GM23248 (cell line): ENCODE measurements at regions not wholly inside any gene's neighbourhood (a gene's known extent, or its start where the extent isn't known, plus 50 kb on each side); places are given as distances from the start of the nearest gene placed in this dataset.

Experiments
- DNase-seq: peaks from one replicate; pipeline ENCODE4 v3.0.0-alpha.2; 2015
- H2AFZ ChIP-seq: fragments of 200-600 bp; sonication (generic); 2 replicates; pipeline ENCODE4 v1.6.1; 2016; ENCODE audit warnings: antibody characterized with exemption
- H3F3A ChIP-seq: fragments of 200-600 bp; sonication (generic); 2 replicates; pipeline ENCODE4 v1.6.1; 2016; ENCODE audit warnings: mild to moderate bottlenecking, antibody characterized with exemption, mixed run types; ENCODE audit not compliant: insufficient read depth
- H3K27ac ChIP-seq: fragments of 200-600 bp; sonication (generic); 2 replicates; pipeline ENCODE4 v1.5.1; 2016; ENCODE audit warnings: mild to moderate bottlenecking
- H3K27me3 ChIP-seq: fragments of 200-600 bp; sonication (generic); replicated peaks from 2 replicates; pipeline ENCODE4 v1.6.1; 2016; ENCODE audit warnings: mild to moderate bottlenecking; ENCODE audit not compliant: insufficient read depth
- H3K36me3 ChIP-seq: fragments of 200-600 bp; sonication (generic); 2 replicates; pipeline ENCODE4 v1.6.1; 2016; ENCODE audit warnings: low read depth, mild to moderate bottlenecking
- H3K4me1 ChIP-seq: fragments of 200-600 bp; sonication (generic); 2 replicates; pipeline ENCODE4 v1.6.1; 2016; ENCODE audit warnings: mild to moderate bottlenecking; ENCODE audit not compliant: insufficient read depth
- H3K4me2 ChIP-seq: fragments of 200-600 bp; sonication (generic); one replicate; pipeline ENCODE4 v1.6.1; 2016; ENCODE audit warnings: mild to moderate bottlenecking; ENCODE audit not compliant: unreplicated experiment
- H3K4me3 ChIP-seq: fragments of 200-600 bp; sonication (generic); 2 replicates; pipeline ENCODE4 v1.5.1; 2016; ENCODE audit warnings: mild to moderate bottlenecking
- H3K79me2 ChIP-seq: fragments of 200-600 bp; sonication (generic); 2 replicates; pipeline ENCODE4 v1.6.1; 2016; ENCODE audit warnings: mild to moderate bottlenecking; ENCODE audit not compliant: insufficient read depth
- H3K9ac ChIP-seq: fragments of 200-600 bp; sonication (generic); 2 replicates; pipeline ENCODE4 v1.6.1; 2016; ENCODE audit warnings: mild to moderate bottlenecking
- H3K9me2 ChIP-seq: fragments of 200-600 bp; sonication (generic); 2 replicates; pipeline ENCODE4 v1.6.1; 2016; ENCODE audit warnings: mixed run types, mild to moderate bottlenecking, moderate library complexity; ENCODE audit not compliant: insufficient read depth
- H3K9me3 ChIP-seq: fragments of 200-600 bp; sonication (generic); one replicate; pipeline ENCODE4 v1.6.1; 2017; ENCODE audit warnings: low read depth
- H4K20me1 ChIP-seq: fragments of 200-600 bp; sonication (generic); 2 replicates; pipeline ENCODE4 v1.6.0; 2016; ENCODE audit not compliant: insufficient read depth
- EZH2 ChIP-seq: fragments of 200-600 bp; sonication (generic); IDR thresholded peaks from 2 replicates; pipeline ENCODE4 v1.6.1; 2018; ENCODE audit warnings: antibody characterized with exemption, mild to moderate bottlenecking; ENCODE audit not compliant: insufficient read depth, poor library complexity, severe bottlenecking
- EZH2phosphoT487 ChIP-seq: fragments of 200-600 bp; sonication (generic); IDR thresholded peaks from 2 replicates; pipeline ENCODE4 v1.6.1; 2018; ENCODE audit warnings: antibody characterized with exemption, moderate library complexity, mild to moderate bottlenecking, low read depth; ENCODE audit not compliant: insufficient read depth
- WGBS, 2 experiments: methylation state at CpG; one replicate each; pipeline ENCODE4 v1.1.6; 2015 to 2017; ENCODE audit warnings: low lambda C conversion rate in 2 of 2, low coverage in 1 of 2; ENCODE audit errors: missing lambda C conversion rate in 2 of 2; 5-methylcytosine and 5-hydroxymethylcytosine counted together
- in situ Hi-C: fragments of 300-500 bp; cut with MboI; formaldehyde crosslinking; loops from 2 replicates; pipeline ENCODE4 v1.15.0; 2020

- no peak for TF ChIP-seq EZH2
- TF ChIP-seq EZH2phosphoT487, result no peak
- Histone ChIP-seq H3K79me2 (no peaks in the 10 kb centered on the region), H3K4me3 (no peak overlapping the region), H2AFZ (no peak overlapping the region), H3K4me1 (no peaks in the 10 kb centered on the region), H3K9ac (no peak overlapping the region), H3K36me3 (no peaks in the 10 kb centered on the region), H3F3A (no peaks in the 10 kb centered on the region), H3K4me2 (no peak overlapping the region), H3K27me3 (no peaks in the 10 kb centered on the region), H3K27ac (no peak overlapping the region), H3K9me2 (no peaks in the 10 kb centered on the region), H4K20me1 (no peaks in the 10 kb centered on the region), H3K9me3 (no peaks in the 10 kb centered on the region)
- DNase-seq, result no peak
- in situ Hi-C loops, result no loop called here
- 23 to 33% methylated on average over 4 of the region's 4 CpGs for WGBS, 2 experiments
Observed at GRCh38 chr9:29198861-29199260, 1625.6 kb upstream of the C9orf72 start.

GRCh38 chr9:29199975-29200374, 1626.7 kb upstream of the C9orf72 start:
- Histone ChIP-seq H3K36me3 (no peaks in the 10 kb centered on the region), H3K9me3 (no peaks in the 10 kb centered on the region), H3K4me3 (no peak overlapping the region), H3K4me2 (no peak overlapping the region), H3K9me2 (no peaks in the 10 kb centered on the region), H2AFZ (no peak overlapping the region), H4K20me1 (no peaks in the 10 kb centered on the region), H3K27ac (no peak overlapping the region), H3K27me3 (no peaks in the 10 kb centered on the region), H3K4me1 (no peaks in the 10 kb centered on the region), H3F3A (no peaks in the 10 kb centered on the region), H3K79me2 (no peaks in the 10 kb centered on the region), H3K9ac (no peak overlapping the region)
- in situ Hi-C loops, result no loop called here
- DNase-seq, result no peak
- TF ChIP-seq EZH2, result no peak
- TF ChIP-seq EZH2phosphoT487, result no peak
- 39 to 40% methylated on average over 3 of the region's 3 CpGs for WGBS, 2 experiments

- no peaks in the 10 kb centered on the region for H3K4me1 ChIP-seq
- no peak overlapping the region for H3K4me3 ChIP-seq
- 45 to 59% methylated on average over 3 of the region's 3 CpGs for whole genome bisulfite sequencing, 2 experiments
- no peak overlapping the region for H3K4me2 ChIP-seq
- no peaks in the 10 kb centered on the region for H3K79me2 ChIP-seq
- H3K36me3 ChIP-seq, result no peaks in the 10 kb centered on the region
- no peaks in the 10 kb centered on the region for H3K9me3 ChIP-seq
- H4K20me1 ChIP-seq, result no peaks in the 10 kb centered on the region
- no peaks in the 10 kb centered on the region for H3K27me3 ChIP-seq
- in situ Hi-C loops, result no loop called here
- H3K27ac ChIP-seq, result no peak overlapping the region
- H3K9ac ChIP-seq, result no peak overlapping the region
- H3K9me2 ChIP-seq, result no peaks in the 10 kb centered on the region
- no peak overlapping the region for H2AFZ ChIP-seq
- TF ChIP-seq EZH2 (no peak), EZH2phosphoT487 (no peak)
- no peaks in the 10 kb centered on the region for H3F3A ChIP-seq
- DNase-seq, result no peak
Observed at GRCh38 chr9:29200650-29201049, 1627.4 kb upstream of the C9orf72 start.

- no peak overlapping the region for H3K9ac ChIP-seq
- no peaks in the 10 kb centered on the region for H3F3A ChIP-seq
- H3K27ac ChIP-seq, result no peak overlapping the region
- no peaks in the 10 kb centered on the region for H4K20me1 ChIP-seq
- in situ Hi-C loops, result no loop called here
- H3K9me2 ChIP-seq, result no peaks in the 10 kb centered on the region
- no peaks in the 10 kb centered on the region for H3K36me3 ChIP-seq
- no peak overlapping the region for H3K4me2 ChIP-seq
- H3K4me3 ChIP-seq, result no peak overlapping the region
- H3K9me3 ChIP-seq, result no peaks in the 10 kb centered on the region
- no peak overlapping the region for H2AFZ ChIP-seq
- DNase-seq, result no peak
- no peaks in the 10 kb centered on the region for H3K27me3 ChIP-seq
- WGBS, 2 experiments, result 3 to 6% methylated on average over 2 of the region's 2 CpGs
- TF ChIP-seq EZH2 (no peak), EZH2phosphoT487 (no peak)
- no peaks in the 10 kb centered on the region for H3K4me1 ChIP-seq
- H3K79me2 ChIP-seq, result no peaks in the 10 kb centered on the region
Observed at GRCh38 chr9:29203244-29203930, 1630.1 kb upstream of the C9orf72 start.

GRCh38 chr9:29208670-29209069, 1635.4 kb upstream of the C9orf72 start:
- Histone ChIP-seq H3K4me3 (no peak overlapping the region), H3K4me2 (no peak overlapping the region), H3K27ac (no peak overlapping the region), H3K79me2 (no peaks in the 10 kb centered on the region), H4K20me1 (no peaks in the 10 kb centered on the region), H3K9me2 (no peaks in the 10 kb centered on the region), H3K27me3 (peaks cover 38% of the 10 kb centered on the region), H3K9me3 (no peaks in the 10 kb centered on the region), H3F3A (no peaks in the 10 kb centered on the region), H3K36me3 (no peaks in the 10 kb centered on the region), H3K9ac (no peak overlapping the region), H3K4me1 (no peaks in the 10 kb centered on the region), H2AFZ (no peak overlapping the region)
- TF ChIP-seq EZH2, result no peak
- TF ChIP-seq EZH2phosphoT487, result no peak
- DNase-seq, result no peak
- in situ Hi-C loops, result no loop called here
